HepG2 (cell line): ENCODE measurements at regions not wholly inside any gene's neighbourhood (a gene's known extent, or its start where the extent isn't known, plus 50 kb on each side); places are given as distances from the start of the nearest gene placed in this dataset.

Experiments used
- EP300 ChIP-seq, 3 experiments: sonication (generic) in 1 of 3; formaldehyde crosslinking in 1 of 3; IDR thresholded peaks; 2 replicates each; pipeline versions ENCODE4 v1.5.1 to v1.6.1; 2011 to 2020; ENCODE audit warnings: low read depth in 2 of 3, low read length in 2 of 3, borderline replicate concordance in 1 of 3, improper control_type of control experiment in 1 of 3, mild to moderate bottlenecking in 1 of 3, missing genetic modification reagents in 1 of 3, moderate library complexity in 1 of 3
- RAD21 ChIP-seq: fragments of 450-650 bp; formaldehyde crosslinking; IDR thresholded peaks from 2 replicates; pipeline ENCODE4 v1.5.0; 2020; ENCODE audit warnings: mild to moderate bottlenecking
- TCF7L2 ChIP-seq: IDR thresholded peaks from 2 replicates; pipeline ENCODE4 v1.6.1; 2011; ENCODE audit warnings: mild to moderate bottlenecking, low read depth, low read length, moderate library complexity
- ZKSCAN8 ChIP-seq: IDR thresholded peaks from 2 replicates; pipeline ENCODE4 v1.6.1; 2016; ENCODE audit warnings: borderline replicate concordance, missing genetic modification reagents, missing compliant biosample characterization
- TF ChIP-seq, protein P1 (sequence below): sonication (generic); formaldehyde crosslinking; IDR thresholded peaks from 2 replicates; pipeline ENCODE4 v1.5.0; 2020; ENCODE audit warnings: mild to moderate bottlenecking, missing genetic modification reagents, moderate library complexity

GRCh38 chr1:4083231-4084047, 183.4 kb upstream of the C1orf174 start:
- TF ChIP-seq, protein P1, sequence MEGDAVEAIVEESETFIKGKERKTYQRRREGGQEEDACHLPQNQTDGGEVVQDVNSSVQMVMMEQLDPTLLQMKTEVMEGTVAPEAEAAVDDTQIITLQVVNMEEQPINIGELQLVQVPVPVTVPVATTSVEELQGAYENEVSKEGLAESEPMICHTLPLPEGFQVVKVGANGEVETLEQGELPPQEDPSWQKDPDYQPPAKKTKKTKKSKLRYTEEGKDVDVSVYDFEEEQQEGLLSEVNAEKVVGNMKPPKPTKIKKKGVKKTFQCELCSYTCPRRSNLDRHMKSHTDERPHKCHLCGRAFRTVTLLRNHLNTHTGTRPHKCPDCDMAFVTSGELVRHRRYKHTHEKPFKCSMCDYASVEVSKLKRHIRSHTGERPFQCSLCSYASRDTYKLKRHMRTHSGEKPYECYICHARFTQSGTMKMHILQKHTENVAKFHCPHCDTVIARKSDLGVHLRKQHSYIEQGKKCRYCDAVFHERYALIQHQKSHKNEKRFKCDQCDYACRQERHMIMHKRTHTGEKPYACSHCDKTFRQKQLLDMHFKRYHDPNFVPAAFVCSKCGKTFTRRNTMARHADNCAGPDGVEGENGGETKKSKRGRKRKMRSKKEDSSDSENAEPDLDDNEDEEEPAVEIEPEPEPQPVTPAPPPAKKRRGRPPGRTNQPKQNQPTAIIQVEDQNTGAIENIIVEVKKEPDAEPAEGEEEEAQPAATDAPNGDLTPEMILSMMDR (CRISPR knock-in tag): no peak
- TF ChIP-seq EP300 (IDR thresholded peaks at IDR 0.05; ENCODE audit: low read depth in 2 of 2, low read length in 2 of 2): no peak
- no peak for TF ChIP-seq EP300 (CRISPR knock-in tag; IDR thresholded peaks at IDR 0.05; ENCODE audit: borderline replicate concordance)
- no peak for TF ChIP-seq RAD21 (CRISPR knock-in tag)
- TF ChIP-seq ZKSCAN8 (CRISPR knock-in tag): no peak
- no peak for TF ChIP-seq TCF7L2
